ENCODE measurements at regions not wholly inside any gene's neighbourhood (a gene's known extent, or its start where the extent isn't known, plus 50 kb on each side); places are given as distances from the start of the nearest gene placed in this dataset.

- Histone ChIP-seq H3K27ac (ENCODE audit: insufficient read length, low read depth, low read length) (no peak overlapping the region), H4K5ac (ENCODE audit: insufficient read length, low read depth, low read length) (no peak overlapping the region), H4K20me1 (ENCODE audit: control insufficient read depth, insufficient read depth, insufficient read length) (no peaks in the 10 kb centered on the region), H3K4me1 (ENCODE audit: insufficient read depth, low read length) (no peaks in the 10 kb centered on the region), H2BK5ac (ENCODE audit: insufficient read length, low read length) (no peak overlapping the region), H3K56ac (ENCODE audit: insufficient read length, low read depth, low read length) (no peak overlapping the region), H2BK20ac (ENCODE audit: low read depth, low read length, poor library complexity, severe bottlenecking) (no peak overlapping the region), H4K91ac (ENCODE audit: insufficient read length, low read depth, low read length) (no peak overlapping the region), H3K4me2 (ENCODE audit: insufficient read depth, insufficient read length, low read length) (no peak overlapping the region), H3T11ph (ENCODE audit: low read length) (no peak overlapping the region), H3K9me3 (ENCODE audit: control insufficient read depth, low read depth, low read length) (no peaks in the 10 kb centered on the region), H3K9ac (ENCODE audit: extremely low read depth, insufficient read length, low read length) (no peak overlapping the region), H2AK5ac (ENCODE audit: insufficient read length, low read length) (no peak overlapping the region), H2BK15ac (ENCODE audit: low read depth, low read length) (no peak overlapping the region), H2BK12ac (ENCODE audit: insufficient read length, low read depth, low read length) (no peak overlapping the region), H3K18ac (ENCODE audit: insufficient read length, low read depth, low read length) (peak overlapping the region; percentile 21), H3K27me3 (ENCODE audit: insufficient read depth, low read length) (no peaks in the 10 kb centered on the region), H3K79me1 (ENCODE audit: insufficient read depth, low read depth, low read length, poor library complexity, severe bottlenecking) (no peaks in the 10 kb centered on the region), H3K4ac (ENCODE audit: low read depth, low read length) (no peak overlapping the region; the same call in 1 of the 2 replicates), H2BK120ac (ENCODE audit: low read depth, low read length, poor library complexity, severe bottlenecking) (no peak overlapping the region), H2AFZ (ENCODE audit: low read length) (no peak overlapping the region), H3K79me2 (ENCODE audit: insufficient read depth, low read length) (no peaks in the 10 kb centered on the region), H3K23ac (ENCODE audit: insufficient read length, low read depth, low read length) (no peak overlapping the region), H4K8ac (replicated peaks; ENCODE audit: insufficient read length, low read depth, low read length) (no peak overlapping the region), H3K14ac (ENCODE audit: insufficient read depth, low read length) (no peak overlapping the region; the same call in 1 of the 2 replicates), H3K23me2 (ENCODE audit: insufficient read length, low read depth, low read length, poor library complexity, severe bottlenecking) (no peaks in the 10 kb centered on the region)
- no peak for DNase-seq
- H3K9me3 Mint-ChIP-seq: no peaks in the 10 kb centered on the region
- no peak overlapping the region for H3K27ac Mint-ChIP-seq
- no peaks in the 10 kb centered on the region for H3K36me3 Mint-ChIP-seq (ENCODE audit: insufficient read depth in 1 of 3, low read depth in 3 of 3)
- no peak for TF ChIP-seq CTCF (conservative IDR thresholded peaks at IDR 0.05)
- H3K4me1 Mint-ChIP-seq: peaks cover 6 to 13% of the 10 kb centered on the region in 2 experiments
- no peak overlapping the region for H3K4me3 Mint-ChIP-seq
- peaks cover 21% of the 10 kb centered on the region for H3K27me3 Mint-ChIP-seq (ENCODE audit: low read depth)
- WGBS (ENCODE audit: extremely low coverage, insufficient read length, low lambda C conversion rate): no CpG with 5 or more reads among the region's 11 CpGs
Observed at GRCh38 chr17:79413611-79414010, 197.2 kb downstream of the RBFOX3 start.

Measured in H9 (cell line).